GM19438 (cell line): ENCODE measurements at regions not wholly inside any gene's neighbourhood (a gene's known extent, or its start where the extent isn't known, plus 50 kb on each side); places are given as distances from the start of the nearest gene placed in this dataset.

Experiments
- ATAC-seq: cut with Tn5 transposase; IDR thresholded peaks from one replicate; pipeline ENCODE4 v1.9.1; 2021; ENCODE audit warnings: low read depth; ENCODE audit not compliant: unreplicated experiment

DNA sequence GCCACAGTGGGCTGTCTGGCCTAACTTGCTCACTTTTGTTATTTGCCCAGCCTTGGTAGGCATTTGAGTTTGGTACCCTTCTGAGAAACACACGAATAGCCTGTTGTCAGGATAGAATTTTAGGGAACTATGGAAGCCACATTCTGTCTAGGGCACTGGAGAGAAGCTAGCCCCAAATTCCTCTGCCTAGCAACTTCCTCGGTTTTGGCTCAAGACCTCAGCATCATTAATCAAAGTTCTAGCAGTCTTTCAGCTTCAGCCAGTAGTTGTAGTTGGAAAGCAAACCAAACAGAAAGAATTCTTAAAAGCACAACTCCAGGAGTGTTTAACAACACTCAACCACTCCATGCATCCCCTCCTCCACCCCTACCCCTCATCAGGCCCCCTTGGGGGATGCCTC is 572.1 kb upstream of the PSMD7 start:
- ATAC-seq: no peak

- ATAC-seq: no peak
These were observed 579.2 kb upstream of the PSMD7 start for GRCh38 chr16:73717266-73717974.

DNA sequence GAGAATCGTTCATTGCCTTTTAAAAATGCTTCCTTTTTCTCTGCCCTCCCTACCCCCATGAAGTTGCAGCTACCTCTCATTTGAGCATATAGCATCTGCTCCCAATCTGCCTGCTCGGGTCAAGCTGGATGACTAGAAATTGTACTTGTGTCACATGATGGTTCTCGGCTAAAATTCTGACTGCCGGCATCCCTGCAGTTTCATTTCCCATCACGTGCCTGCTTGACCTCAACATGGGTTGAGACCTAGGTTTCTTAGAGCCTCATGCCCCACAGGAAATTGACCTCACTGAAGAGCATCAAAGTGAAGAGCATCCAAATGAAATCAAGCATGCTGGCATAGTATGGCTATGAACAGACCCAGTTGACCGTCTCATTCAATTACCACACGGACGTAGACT is 581.6 kb upstream of the PSMD7 start:
- ATAC-seq: no peak

DNA sequence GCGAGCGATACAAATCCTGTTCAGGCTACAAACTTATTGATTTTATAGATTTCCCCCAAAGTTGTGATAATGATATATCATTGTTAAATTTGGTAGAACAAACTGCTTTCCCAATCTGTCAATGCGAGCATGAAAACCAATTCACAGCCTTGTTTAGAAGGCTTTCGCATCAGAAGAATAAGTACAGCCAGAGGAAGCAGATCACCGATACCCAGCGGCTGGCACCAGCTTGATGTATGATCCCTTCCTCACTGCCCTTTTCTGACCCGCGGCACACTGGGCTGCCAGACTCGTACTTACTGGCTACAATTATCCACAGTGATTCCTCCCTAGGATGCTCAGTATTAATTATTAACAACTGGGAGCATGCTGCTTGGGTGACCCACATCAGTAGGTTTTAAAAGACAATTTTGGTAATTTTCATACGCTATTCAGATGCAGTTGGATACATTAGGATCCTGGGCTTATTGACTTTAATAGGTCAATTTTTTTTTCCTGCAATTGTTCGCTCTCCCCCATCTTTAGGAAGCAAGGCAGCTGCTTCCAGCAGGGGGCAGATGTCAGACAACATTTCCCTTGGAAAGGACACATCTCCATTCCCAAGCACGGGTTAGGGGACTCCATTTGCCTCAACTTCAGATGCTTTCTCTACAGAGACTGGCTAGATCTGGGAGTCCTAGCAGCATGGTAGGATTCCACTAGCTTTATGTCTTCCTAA is 582.7 kb upstream of the PSMD7 start:
- ATAC-seq: no peak

- ATAC-seq: no peak
These were observed 583.4 kb upstream of the PSMD7 start for GRCh38 chr16:73713251-73713650.

GRCh38 chr16:73711406-73712080 is 585.1 kb upstream of the PSMD7 start:
- ATAC-seq: no peak

- ATAC-seq: no peak
These were observed 586.1 kb upstream of the PSMD7 start for GRCh38 chr16:73710526-73710925.

- no peak for ATAC-seq
These were observed 588.8 kb upstream of the PSMD7 start for GRCh38 chr16:73707863-73708262.

DNA sequence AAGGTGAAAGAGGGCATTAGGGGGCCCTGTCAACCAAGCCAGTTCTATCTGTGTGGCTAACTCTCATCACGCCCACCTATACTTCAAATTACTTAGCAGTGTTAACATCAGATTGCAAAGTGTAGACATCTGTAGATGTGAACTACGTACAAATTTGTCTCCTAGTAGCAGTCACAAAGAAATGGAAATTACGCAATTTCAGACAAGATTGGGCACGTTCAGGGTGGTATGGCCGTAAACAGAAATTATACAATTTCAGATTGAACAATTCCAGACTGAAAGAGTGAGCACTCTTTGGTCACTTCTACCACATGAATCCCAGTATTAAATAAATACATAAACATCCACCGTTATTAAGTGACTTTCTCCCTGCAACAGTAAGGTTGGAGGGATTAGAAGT is 592.7 kb upstream of the PSMD7 start:
- ATAC-seq: no peak

DNA sequence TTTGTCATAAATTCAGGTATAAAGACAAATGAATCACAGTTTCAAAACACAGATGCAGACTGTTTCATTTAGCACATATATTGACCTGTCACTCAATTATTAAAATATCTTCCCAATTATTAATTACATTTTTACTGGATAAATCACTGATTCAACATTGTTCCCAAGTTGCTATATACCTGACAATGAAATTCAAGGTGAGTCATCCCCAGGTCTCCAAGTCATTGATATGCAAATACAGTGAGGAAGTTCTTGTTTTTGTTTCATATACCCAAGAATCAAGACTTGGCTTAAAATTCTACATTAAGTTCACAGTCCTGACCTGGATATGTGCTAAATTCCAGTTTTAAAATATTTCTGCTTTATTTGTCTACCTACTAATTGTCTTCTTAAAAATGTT is 599.3 kb upstream of the PSMD7 start:
- ATAC-seq: no peak

DNA sequence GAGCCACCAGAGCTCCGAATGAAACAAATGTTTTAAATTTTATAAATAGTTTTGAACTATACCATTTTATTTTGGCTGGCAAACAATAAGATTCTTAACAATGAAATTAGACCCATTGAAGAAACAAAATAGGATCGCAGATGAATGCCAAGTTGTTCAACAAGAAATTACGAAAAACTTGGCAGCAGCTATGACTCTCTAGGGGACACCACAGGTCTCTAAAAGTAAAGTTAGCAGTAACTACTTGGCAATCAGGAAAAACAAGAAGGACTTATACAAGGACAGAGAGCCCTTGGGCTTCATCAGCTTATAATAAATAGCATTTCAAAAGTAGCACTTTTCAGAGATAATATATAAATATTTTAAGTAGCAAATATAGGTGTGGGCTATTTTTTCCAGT is 603.8 kb upstream of the PSMD7 start:
- ATAC-seq: no peak

- ATAC-seq: no peak
These were observed 612.8 kb upstream of the PSMD7 start for GRCh38 chr16:73683804-73684203.

- ATAC-seq: no peak
These were observed 624.2 kb upstream of the ZFHX3 start for GRCh38 chr16:73672135-73672534.

- no peak for ATAC-seq
These were observed 623.2 kb upstream of the ZFHX3 start for GRCh38 chr16:73670836-73671820.

GRCh38 chr16:73669535-73670274 is 621.8 kb upstream of the ZFHX3 start:
- no peak for ATAC-seq

DNA sequence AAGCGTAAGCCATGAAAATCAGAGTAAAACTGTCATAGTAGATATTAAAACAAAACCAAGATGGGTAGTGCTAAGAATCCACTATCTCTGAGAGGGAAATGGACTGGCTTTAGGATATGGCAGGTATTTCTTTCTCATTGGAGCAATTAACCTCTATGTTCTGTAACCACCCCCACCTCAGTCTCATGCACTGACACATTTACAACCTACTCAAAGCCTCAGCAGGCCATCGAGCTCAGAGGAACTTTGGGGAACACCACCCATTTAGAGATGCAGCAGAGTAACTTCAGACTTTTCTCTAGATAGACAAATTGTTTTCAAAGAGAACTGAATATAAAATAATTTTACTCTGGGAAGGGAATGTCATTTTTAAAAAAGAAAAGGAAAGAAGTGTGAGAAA is 615.8 kb upstream of the ZFHX3 start:
- ATAC-seq: no peak

DNA sequence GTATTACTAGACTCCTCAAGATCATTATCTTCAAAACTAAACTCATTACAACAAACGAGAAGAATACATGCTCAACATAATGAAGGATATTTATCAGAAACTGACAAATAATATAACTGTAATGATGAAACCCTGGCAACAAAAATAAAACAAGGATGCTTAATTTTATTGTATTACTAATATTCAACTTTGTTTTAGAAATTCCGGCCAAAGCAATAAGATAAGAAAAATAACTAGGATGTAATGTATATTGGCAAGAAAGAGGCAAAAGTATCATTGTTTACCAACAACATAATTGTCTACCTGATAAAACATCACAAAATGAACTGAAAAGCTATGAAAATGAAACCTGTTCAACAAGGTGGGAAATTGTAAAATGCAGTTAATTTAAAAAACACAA is 588.3 kb upstream of the ZFHX3 start:
- ATAC-seq: no peak

GRCh38 chr16:73629011-73629410 is 581.1 kb upstream of the ZFHX3 start:
- ATAC-seq: no peak

DNA sequence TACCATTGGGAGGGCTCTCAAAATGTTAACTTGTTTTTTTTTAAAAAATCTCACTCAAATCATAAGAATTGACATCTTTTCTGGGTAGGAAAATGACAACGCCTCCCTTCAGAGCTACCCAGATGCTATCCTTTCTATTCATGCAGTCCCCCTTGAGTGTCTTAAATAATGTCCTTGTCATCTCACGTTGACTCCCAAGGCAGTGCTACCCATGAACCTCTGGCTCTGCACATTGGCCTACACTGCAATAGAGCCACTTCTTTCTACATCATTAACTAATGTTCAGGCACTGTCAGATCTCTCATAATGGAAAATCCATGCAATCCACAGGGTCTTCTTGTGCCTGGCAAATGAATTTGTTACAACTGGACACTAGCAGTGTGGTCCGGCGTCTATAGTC is 569.8 kb upstream of the ZFHX3 start:
- ATAC-seq: no peak

DNA sequence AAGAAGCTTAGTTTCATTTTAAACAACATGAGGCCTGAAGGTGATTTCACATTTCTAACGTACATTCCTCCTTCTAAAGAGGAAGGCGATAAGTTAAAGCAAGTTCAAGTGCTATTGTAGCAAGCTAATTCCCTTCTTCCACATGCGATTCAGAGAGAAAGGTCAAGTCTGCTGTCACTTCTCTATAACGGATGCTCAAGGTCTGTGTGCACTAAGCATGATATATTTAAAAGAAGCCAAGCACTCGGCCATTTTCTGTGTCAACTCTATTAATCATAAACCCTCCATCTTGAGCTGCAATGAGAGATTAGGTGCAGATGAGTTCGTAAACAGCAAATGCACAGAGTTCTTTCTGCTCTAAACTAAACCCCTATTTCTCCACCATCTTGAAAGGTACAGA is 568.8 kb upstream of the ZFHX3 start:
- no peak for ATAC-seq
